Gastroesophageal sphincter (tissue), 3 donors: ENCODE measurements at regions not wholly inside any gene's neighbourhood (a gene's known extent, or its start where the extent isn't known, plus 50 kb on each side); places are given as distances from the start of the nearest gene placed in this dataset.

Experiments
- EP300 ChIP-seq: sonication (generic); formaldehyde crosslinking; IDR thresholded peaks from one replicate; pipeline ENCODE4 v1.6.1; 2017; ENCODE audit warnings: antibody characterized with exemption, mild to moderate bottlenecking
- POLR2A ChIP-seq, 2 donors: fragments of 450-650 bp; IDR thresholded peaks; one replicate each; pipeline ENCODE4 v1.6.1; 2017; ENCODE audit warnings: antibody characterized with exemption in 2 of 2, mild to moderate bottlenecking in 2 of 2, moderate library complexity in 1 of 2
- POLR2AphosphoS5 ChIP-seq: sonication (generic); formaldehyde crosslinking; IDR thresholded peaks from one replicate; pipeline ENCODE4 v1.6.1; 2017; ENCODE audit warnings: antibody characterized with exemption
- TF ChIP-seq, protein P1 (sequence below), 4 experiments: fragments of 200-600 bp in 2 of 4; fragments of 450-650 bp in 2 of 4; sonication (generic) in 1 of 4; IDR thresholded peaks; one replicate each; pipeline ENCODE4 v1.5.1; 2017 to 2019; ENCODE audit warnings: antibody characterized with exemption in 4 of 4, mild to moderate bottlenecking in 2 of 4, moderate library complexity in 2 of 4

DNA sequence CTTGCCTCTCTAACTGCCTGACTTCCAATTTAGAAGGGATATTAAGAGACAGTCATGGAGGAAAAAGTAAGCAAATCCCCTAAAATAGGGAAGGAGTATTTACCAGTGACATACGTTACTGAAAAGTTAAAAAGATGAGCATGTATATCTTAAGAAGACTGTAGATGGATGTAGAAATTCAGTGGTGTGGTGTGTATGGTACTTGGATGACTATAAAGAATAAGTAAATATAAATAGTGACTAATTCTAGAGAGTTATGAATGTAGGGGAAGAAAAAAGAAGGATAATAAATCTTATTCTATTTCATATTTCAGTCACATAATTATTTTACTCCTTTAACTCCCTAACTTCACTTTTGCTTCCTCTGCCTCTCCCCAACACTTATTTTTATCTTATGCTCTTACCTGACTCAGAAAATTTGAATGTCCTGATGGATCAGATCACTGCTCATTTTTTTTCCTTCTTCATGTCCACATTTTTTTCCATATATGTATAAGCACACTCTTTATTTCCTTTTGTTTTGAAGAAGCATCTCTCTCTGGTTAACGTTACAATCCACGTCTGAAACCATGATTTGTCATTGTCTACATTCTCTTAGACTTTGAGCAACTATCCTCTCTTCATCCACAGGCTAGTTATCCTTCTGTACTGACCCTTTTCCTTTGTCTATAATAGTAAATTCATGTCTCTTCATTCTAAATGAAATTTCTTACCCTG is 422.7 kb upstream of the SYT1 start:
- TF ChIP-seq, protein P1, sequence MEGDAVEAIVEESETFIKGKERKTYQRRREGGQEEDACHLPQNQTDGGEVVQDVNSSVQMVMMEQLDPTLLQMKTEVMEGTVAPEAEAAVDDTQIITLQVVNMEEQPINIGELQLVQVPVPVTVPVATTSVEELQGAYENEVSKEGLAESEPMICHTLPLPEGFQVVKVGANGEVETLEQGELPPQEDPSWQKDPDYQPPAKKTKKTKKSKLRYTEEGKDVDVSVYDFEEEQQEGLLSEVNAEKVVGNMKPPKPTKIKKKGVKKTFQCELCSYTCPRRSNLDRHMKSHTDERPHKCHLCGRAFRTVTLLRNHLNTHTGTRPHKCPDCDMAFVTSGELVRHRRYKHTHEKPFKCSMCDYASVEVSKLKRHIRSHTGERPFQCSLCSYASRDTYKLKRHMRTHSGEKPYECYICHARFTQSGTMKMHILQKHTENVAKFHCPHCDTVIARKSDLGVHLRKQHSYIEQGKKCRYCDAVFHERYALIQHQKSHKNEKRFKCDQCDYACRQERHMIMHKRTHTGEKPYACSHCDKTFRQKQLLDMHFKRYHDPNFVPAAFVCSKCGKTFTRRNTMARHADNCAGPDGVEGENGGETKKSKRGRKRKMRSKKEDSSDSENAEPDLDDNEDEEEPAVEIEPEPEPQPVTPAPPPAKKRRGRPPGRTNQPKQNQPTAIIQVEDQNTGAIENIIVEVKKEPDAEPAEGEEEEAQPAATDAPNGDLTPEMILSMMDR (IDR thresholded peaks at IDR 0.05): no peak
- no peak for TF ChIP-seq POLR2AphosphoS5
- no peak for TF ChIP-seq POLR2A (IDR thresholded peaks at IDR 0.05)
- TF ChIP-seq EP300: no peak
